CD4-positive, alpha-beta T cell treated with Interferon alpha-2 for 1 hour (primary cell): ENCODE measurements at regions not wholly inside any gene's neighbourhood (a gene's known extent, or its start where the extent isn't known, plus 50 kb on each side); places are given as distances from the start of the nearest gene placed in this dataset.
A peak's percentile ranks its signal among the peaks of the same experiment; 100 is the strongest.

Experiments used
- DNase-seq, 2 donors: peaks; one replicate each; pipeline ENCODE4 v3.0.0-alpha.2; 2020 to 2022

DNA sequence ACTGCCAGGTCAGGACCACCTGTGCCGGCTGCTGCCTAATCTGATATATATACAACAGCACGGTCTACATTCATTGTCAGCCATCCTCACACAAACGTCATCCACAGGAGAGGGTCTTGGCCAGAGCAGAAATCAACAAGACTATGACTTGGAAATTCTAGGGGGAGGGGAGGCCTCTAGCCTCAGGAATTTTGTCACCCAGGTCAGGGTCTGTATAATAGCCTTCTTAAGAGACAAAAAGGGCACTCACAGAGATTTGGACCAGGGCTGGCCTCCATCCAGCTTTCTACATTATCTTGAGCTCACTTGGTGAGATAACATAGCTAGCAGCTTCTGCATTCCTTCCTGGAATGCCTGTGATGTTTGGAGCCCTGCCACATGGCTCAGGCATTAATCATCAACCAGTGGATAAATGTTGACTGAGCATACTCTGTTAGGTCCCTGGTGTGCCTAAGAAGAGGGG lies 50.4 kb upstream of the CTIF start:
- DNase-seq = no peak

DNA sequence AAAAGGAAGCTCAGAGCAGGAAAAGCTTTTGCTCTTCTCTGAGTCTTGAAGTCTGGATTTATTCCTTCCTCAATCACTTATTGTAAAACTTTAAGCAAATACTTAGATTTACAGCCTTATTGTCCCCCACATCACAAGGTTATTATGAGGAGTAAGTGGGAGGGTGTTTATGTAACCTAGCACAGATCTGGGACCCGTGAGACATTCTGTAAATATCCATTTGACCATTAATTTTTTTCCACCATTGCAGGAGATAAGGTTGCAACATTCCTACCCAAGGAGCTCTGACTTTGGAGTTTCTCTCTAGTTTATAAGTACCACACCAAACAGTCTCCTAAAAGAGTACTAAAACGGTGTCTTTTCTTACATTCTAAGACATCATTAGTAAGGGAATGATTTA lies 52.1 kb upstream of the CTIF start:
- DNase-seq = no peak

DNA sequence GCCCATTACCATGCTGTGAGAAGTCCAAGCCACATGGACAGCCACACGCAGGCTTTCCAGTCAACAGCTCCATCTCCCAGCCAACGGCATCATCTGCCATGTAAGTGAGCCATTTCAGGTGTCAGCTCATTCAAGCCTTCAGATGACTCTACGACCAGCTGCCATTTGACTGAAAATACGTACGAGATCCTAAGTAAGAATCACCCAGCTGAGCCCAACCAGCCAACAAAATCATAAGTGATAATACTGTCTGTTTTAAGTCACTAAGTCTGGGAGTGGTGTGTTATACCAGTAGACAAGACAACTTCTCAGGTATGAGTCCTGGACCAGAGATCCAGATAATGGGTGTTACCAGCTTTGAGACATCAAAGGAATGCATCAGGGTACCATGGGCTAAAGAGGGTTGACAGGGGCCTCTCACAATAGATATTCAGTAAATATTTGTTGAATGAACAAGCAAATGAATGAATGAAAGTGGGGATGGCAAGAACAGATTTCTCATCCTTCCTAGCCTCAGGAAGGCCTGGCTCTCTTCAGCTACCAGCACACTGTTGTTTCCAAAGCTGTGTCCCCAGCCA lies 52.9 kb upstream of the CTIF start:
- no peak for DNase-seq

GRCh38 chr18:48481092-48481491 lies 57.7 kb upstream of the CTIF start:
- no peak for DNase-seq

DNA sequence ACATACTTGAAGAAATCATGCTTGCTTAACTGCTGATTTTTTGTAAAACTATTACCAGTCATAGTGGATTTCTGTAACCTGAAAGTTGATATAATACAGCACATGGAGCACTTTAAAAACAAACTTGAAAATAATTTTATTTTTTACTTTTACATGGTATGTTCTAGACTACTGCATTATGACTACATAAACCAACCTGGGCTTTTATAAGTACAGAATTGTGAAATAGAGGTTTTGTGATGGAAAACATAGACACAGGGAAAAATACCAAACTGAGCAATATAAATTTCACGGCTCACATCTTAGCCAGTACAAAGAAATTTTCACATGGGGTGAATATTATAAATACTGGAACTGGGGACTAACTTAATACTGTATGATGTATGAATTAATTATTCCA lies 59.3 kb upstream of the CTIF start:
- DNase-seq = no peak

DNA sequence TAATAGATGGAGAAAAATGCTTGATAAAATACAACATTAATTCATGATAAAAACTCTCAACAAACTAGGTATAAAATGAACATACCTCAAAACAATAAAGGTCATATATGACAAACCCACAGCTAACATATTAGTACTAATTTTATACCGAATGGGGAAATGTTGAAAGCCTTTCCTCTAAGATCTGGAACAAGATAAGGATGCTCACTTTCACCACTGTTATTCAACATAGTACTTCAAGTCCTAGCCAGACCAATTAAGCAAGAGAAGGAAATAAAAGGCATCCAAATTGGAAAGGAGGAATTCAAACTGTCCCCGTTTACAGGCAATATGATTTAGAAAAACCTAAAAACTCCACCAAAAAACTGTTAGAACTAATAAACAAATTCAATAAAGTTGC lies 61.5 kb upstream of the CTIF start:
- DNase-seq = no peak

- DNase-seq = no peak
Measured at GRCh38 chr18:48476550-48476917, 62.3 kb upstream of the CTIF start.

GRCh38 chr18:48475635-48476549 lies 62.9 kb upstream of the CTIF start:
- DNase-seq = peak; percentile 12 to 54

- no peak for DNase-seq
Measured at GRCh38 chr18:48473816-48474215, 64.6 kb upstream of the ZBTB7C start.

DNA sequence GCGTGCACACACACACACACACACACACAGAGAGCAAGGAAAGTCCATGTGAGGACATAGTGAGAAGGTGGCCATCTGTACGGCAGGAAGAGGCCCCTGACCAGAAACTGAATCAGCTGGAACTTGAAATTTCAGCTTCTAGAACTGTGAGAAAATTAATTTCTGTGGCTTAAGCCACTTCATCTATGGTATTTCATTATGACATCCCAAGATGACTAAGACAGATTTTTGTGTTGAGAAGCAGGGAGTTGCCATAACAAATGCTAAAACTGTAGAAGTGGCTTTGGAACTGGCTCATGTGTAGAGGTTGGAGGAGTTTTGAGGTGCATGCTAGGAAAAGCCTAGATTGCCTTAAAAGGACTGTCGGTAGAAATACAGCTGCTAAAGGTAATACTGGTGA lies 63.4 kb upstream of the ZBTB7C start:
- no peak for DNase-seq

GRCh38 chr18:48470484-48471180 lies 61.4 kb upstream of the ZBTB7C start:
- DNase-seq = no peak

DNA sequence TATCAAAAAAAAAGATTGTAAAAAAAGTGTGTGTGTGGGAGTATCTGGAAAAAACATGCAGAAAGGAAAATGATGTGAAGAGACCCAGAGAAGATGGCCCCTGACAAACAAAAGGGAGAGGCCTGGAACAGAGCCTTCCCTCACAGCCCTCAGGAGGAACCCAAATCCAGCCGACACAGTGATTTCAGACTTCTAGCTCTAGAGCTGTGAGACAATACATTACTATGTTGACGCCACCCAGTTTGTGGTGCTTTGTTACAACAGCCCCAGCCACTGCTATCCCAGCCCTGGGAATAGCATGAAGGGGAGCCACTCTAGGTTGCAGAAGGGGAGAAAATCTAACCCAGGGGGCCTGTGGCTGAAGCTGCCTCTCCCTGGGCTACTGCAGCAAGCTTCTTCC lies 59.0 kb upstream of the ZBTB7C start:
- DNase-seq = no peak

GRCh38 chr18:48467231-48467630 lies 58.0 kb upstream of the ZBTB7C start:
- no peak for DNase-seq

GRCh38 chr18:48462510-48462909 lies 53.3 kb upstream of the ZBTB7C start:
- no peak for DNase-seq

GRCh38 chr18:48460929-48461583 lies 51.9 kb upstream of the ZBTB7C start:
- no peak for DNase-seq

GRCh38 chr18:48459465-48459864 lies 50.3 kb upstream of the ZBTB7C start:
- DNase-seq = no peak

DNA sequence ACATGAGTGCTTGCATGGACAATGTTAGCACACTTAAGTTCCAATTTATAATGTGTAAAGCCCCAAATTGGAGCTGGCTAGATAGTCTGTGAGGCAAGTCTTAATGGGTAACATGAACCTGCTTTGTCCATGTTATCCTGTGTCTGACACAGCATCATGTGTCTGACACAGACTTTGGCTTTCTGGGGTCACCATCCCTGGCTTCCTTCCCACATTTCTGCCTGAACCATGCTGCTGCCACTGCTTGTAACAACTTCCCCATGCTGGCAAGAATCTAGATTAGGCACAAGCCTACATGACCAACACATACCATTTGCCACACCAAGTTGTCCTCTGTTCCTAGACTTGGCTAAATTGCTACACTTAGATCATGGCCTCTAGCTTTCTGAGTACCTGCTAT lies 49.8 kb upstream of the ZBTB7C start:
- DNase-seq = no peak
